K562 (cell line): ENCODE measurements at regions not wholly inside any gene's neighbourhood (a gene's known extent, or its start where the extent isn't known, plus 50 kb on each side); places are given as distances from the start of the nearest gene placed in this dataset.

ENCODE experiments used
- BACH1 ChIP-seq: fragments of 200-800 bp; sonication (Bioruptor generic); IDR thresholded peaks from 2 replicates; pipeline ENCODE4 v1.6.1; 2016; ENCODE audit warnings: missing genetic modification characterization, missing compliant biosample characterization
- BRD9 ChIP-seq: fragments of 450-650 bp; IDR thresholded peaks from 2 replicates; pipeline ENCODE4 v1.6.1; 2018; ENCODE audit warnings: low read depth; ENCODE audit not compliant: partially characterized antibody
- CBX1 ChIP-seq: sonication (generic); IDR thresholded peaks from 2 replicates; pipeline ENCODE4 v1.6.1; 2016; ENCODE audit warnings: antibody characterized with exemption, low read depth, mild to moderate bottlenecking
- CBX5 ChIP-seq: IDR thresholded peaks from 2 replicates; pipeline ENCODE4 v1.6.1; 2014; ENCODE audit warnings: low read depth, borderline replicate concordance
- CEBPB ChIP-seq: fragments of 450-650 bp; IDR thresholded peaks from 2 replicates; pipeline ENCODE4 v1.6.1; 2016; ENCODE audit warnings: missing genetic modification characterization, missing compliant biosample characterization
- CHCHD3 ChIP-seq: fragments of 250-450 bp; sonication (Bioruptor Pico); IDR thresholded peaks from 2 replicates; pipeline ENCODE4 v2.1.2; 2022; ENCODE audit warnings: mild to moderate bottlenecking
- CSDE1 ChIP-seq, 2 experiments: fragments of 450-650 bp; IDR thresholded peaks; 2 replicates each; pipeline ENCODE4 v1.6.1; 2016; ENCODE audit warnings: mild to moderate bottlenecking in 1 of 2
- DPF2 ChIP-seq: fragments of 450-650 bp; IDR thresholded peaks from 2 replicates; pipeline ENCODE4 v1.6.1; 2016
- GTF3C2 ChIP-seq: IDR thresholded peaks from 3 replicates; pipeline ENCODE4 v1.6.1; 2011; ENCODE audit warnings: borderline replicate concordance, mild to moderate bottlenecking, moderate library complexity; ENCODE audit not compliant: insufficient read length; ENCODE audit errors: extremely low read depth
- HBP1 ChIP-seq: fragments of 450-650 bp; formaldehyde crosslinking; IDR thresholded peaks from 2 replicates; pipeline ENCODE4 v1.4.0; 2022; ENCODE audit warnings: missing genetic modification characterization
- HMG20A ChIP-seq: fragments of 450-650 bp; formaldehyde crosslinking; conservative IDR thresholded peaks from 2 replicates; pipeline ENCODE4 v1.4.0; 2020; ENCODE audit warnings: mild to moderate bottlenecking, mixed read lengths
- HNRNPUL1 ChIP-seq: fragments of 200-400 bp; formaldehyde crosslinking; IDR thresholded peaks from 2 replicates; pipeline ENCODE4 v1.6.1; 2017; ENCODE audit warnings: low read length
- NCOA4 ChIP-seq: fragments of 450-650 bp; IDR thresholded peaks from 2 replicates; pipeline ENCODE4 v1.6.1; 2018; ENCODE audit warnings: mild to moderate bottlenecking; ENCODE audit not compliant: partially characterized antibody
- POLR2B ChIP-seq: fragments of 450-650 bp; IDR thresholded peaks from 2 replicates; pipeline ENCODE4 v1.6.1; 2018; ENCODE audit warnings: low read depth; ENCODE audit not compliant: partially characterized antibody
- PPARD ChIP-seq: fragments of 250-450 bp; sonication (Bioruptor Pico); IDR thresholded peaks from 2 replicates; pipeline ENCODE4 v1.8.0; 2022; ENCODE audit warnings: inconsistent platforms, mild to moderate bottlenecking, moderate library complexity
- SAFB2 ChIP-seq: fragments of 200-400 bp; formaldehyde crosslinking; IDR thresholded peaks from 2 replicates; pipeline ENCODE4 v1.6.1; 2018; ENCODE audit warnings: borderline replicate concordance, low read length, low read depth, moderate library complexity; ENCODE audit not compliant: severe bottlenecking
- STAT5B ChIP-seq: fragments of 250-450 bp; sonication (Bioruptor Pico); IDR thresholded peaks from 2 replicates; pipeline ENCODE4 v1.8.0; 2021; ENCODE audit warnings: mild to moderate bottlenecking, inconsistent platforms
- TFAM ChIP-seq: fragments of 250-450 bp; sonication (Bioruptor Pico); conservative IDR thresholded peaks from 2 replicates; pipeline ENCODE4 v1.5.0; 2021; ENCODE audit warnings: mild to moderate bottlenecking, moderate library complexity
- TRIM28 ChIP-seq: fragments of 450-650 bp; IDR thresholded peaks from 2 replicates; pipeline ENCODE4 v1.6.1; 2017
- XRCC3 ChIP-seq: fragments of 450-650 bp; IDR thresholded peaks from 2 replicates; pipeline ENCODE4 v1.6.1; 2017; ENCODE audit warnings: mild to moderate bottlenecking, moderate library complexity
- ZBTB8A ChIP-seq: fragments of 450-650 bp; IDR thresholded peaks from 2 replicates; pipeline ENCODE4 v1.6.1; 2018; ENCODE audit warnings: mild to moderate bottlenecking, moderate library complexity; ENCODE audit not compliant: partially characterized antibody
- ZFP1 ChIP-seq: fragments of 450-650 bp; formaldehyde crosslinking; IDR thresholded peaks from 2 replicates; pipeline ENCODE4 v1.4.0; 2020; ENCODE audit warnings: mild to moderate bottlenecking, mixed read lengths
- ZNF12 ChIP-seq: sonication (generic); formaldehyde crosslinking; IDR thresholded peaks from 2 replicates; pipeline ENCODE4 v1.4.0; 2020; ENCODE audit warnings: mild to moderate bottlenecking, missing genetic modification reagents
- ZNF224 ChIP-seq: sonication (generic); formaldehyde crosslinking; IDR thresholded peaks from 2 replicates; pipeline ENCODE4 v1.8.0; 2022; ENCODE audit warnings: mild to moderate bottlenecking, missing genetic modification reagents
- ZNF232 ChIP-seq: sonication (generic); formaldehyde crosslinking; IDR thresholded peaks from 2 replicates; pipeline ENCODE4 v1.8.0; 2022; ENCODE audit warnings: mild to moderate bottlenecking, missing genetic modification reagents
- ZNF584 ChIP-seq: fragments of 200-800 bp; sonication (Bioruptor generic); IDR thresholded peaks from 2 replicates; pipeline ENCODE4 v1.6.1; 2016; ENCODE audit warnings: low read depth, mild to moderate bottlenecking, missing genetic modification characterization, missing compliant biosample characterization
- ZNF76 ChIP-seq: fragments of 250-450 bp; sonication (Bioruptor Pico); IDR thresholded peaks from 2 replicates; pipeline ENCODE4 v1.4.0; 2020; ENCODE audit warnings: mild to moderate bottlenecking, moderate library complexity, borderline replicate concordance
- ZNF766 ChIP-seq: fragments of 200-800 bp; sonication (Bioruptor generic); conservative IDR thresholded peaks from 2 replicates; pipeline ENCODE4 v1.6.1; 2016; ENCODE audit warnings: missing genetic modification characterization, missing compliant biosample characterization

GRCh38 chr2:12277241-12278034 lies 439.3 kb upstream of the TRIB2 start (continued):
- TF ChIP-seq HBP1 (no peak), TRIM28 (peak; percentile 66; the same call in 1 of the 2 replicates), GTF3C2 (no peak), CBX1 (peak; percentile 49; the same call in 1 of the 2 replicates), SAFB2 (no peak), ZBTB8A (no peak), XRCC3 (no peak), ZNF766 (CRISPR knock-in tag) (peak; percentile 77), ZNF224 (CRISPR knock-in tag) (no peak), ZNF12 (no peak), TFAM (CRISPR knock-in tag) (no peak), NCOA4 (no peak), ZFP1 (CRISPR knock-in tag) (0 out of 2 replicates have a peak, but pooled peaks have one; percentile 17), CHCHD3 (CRISPR knock-in tag) (no peak), CEBPB (no peak), DPF2 (peak; percentile 93), STAT5B (CRISPR knock-in tag) (no peak), CBX5 (no peak), ZNF76 (CRISPR knock-in tag) (no peak), ZNF584 (CRISPR knock-in tag) (no peak; the same call in 1 of the 2 replicates), BACH1 (tag) (peak; percentile 80; the same call in 1 of the 2 replicates), HMG20A (CRISPR knock-in tag) (no peak), BRD9 (peak; percentile 64), CSDE1 (IDR thresholded peaks at IDR 0.05) (peak in 1 of 2 experiments; percentile 52; a peak in 1 of 4 replicates), ZNF232 (CRISPR knock-in tag) (no peak), HNRNPUL1 (no peak), PPARD (CRISPR knock-in tag) (no peak), POLR2B (peak; percentile 87)
